ENCODE measurements at regions not wholly inside any gene's neighbourhood (a gene's known extent, or its start where the extent isn't known, plus 50 kb on each side); places are given as distances from the start of the nearest gene placed in this dataset.
A peak's percentile ranks its signal among the peaks of the same experiment; 100 is the strongest.

DNA sequence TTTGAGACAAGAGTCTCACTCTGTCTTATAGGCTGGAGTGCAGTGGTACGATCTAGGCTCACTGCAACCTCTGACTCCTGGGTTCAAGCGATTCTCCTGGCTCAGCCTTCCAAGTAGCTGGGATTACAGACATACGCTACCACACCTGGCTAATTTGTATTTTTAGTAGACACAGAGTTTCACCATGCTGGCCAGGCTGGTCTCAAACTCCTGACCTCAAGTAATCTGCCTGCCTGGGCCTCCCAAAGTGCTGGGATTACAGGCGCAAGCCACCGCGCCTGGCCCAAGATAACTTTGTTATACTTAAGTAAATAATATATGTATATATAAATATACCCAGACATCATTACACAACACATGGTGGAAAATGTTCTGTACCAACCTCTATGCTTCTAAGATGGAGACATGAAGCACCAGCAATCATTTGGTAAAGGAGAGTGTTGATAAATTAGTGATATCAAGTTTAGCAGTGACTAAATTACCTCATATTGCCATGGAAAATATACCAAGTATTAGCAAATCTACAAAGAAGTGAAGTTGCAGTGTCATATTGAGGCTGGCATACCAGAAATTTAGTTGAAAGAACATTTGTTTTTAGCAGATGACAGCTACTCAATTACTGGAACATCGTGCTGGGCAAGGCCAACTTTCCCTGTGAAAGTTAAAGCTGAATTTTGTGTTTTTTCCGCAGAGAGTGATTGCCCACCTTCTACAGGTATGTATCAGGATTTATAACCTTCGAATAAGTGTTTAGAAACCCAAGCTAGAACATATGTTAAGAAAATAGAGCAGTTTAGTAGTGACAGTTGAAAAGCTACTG is 177.7 kb downstream of the MYCN start:
- no peak overlapping the region for H3K9ac ChIP-seq (ENCODE audit: extremely low read depth, insufficient read length, low read length)
- H3K23me2 ChIP-seq (ENCODE audit: insufficient read length, low read depth, low read length, poor library complexity, severe bottlenecking), result no peaks in the 10 kb centered on the region
- H2BK12ac ChIP-seq (ENCODE audit: insufficient read length, low read depth, low read length), result no peak overlapping the region
- H3K9me3 ChIP-seq (ENCODE audit: control insufficient read depth, low read depth, low read length), result peaks cover 5% of the 10 kb centered on the region
- H4K5ac ChIP-seq (ENCODE audit: insufficient read length, low read depth, low read length), result no peak overlapping the region
- H2AFZ ChIP-seq (ENCODE audit: low read length), result no peak overlapping the region
- H4K8ac ChIP-seq (replicated peaks; ENCODE audit: insufficient read length, low read depth, low read length), result no peak overlapping the region
- H2BK120ac ChIP-seq (ENCODE audit: low read depth, low read length, poor library complexity, severe bottlenecking), result no peak overlapping the region
- H3T11ph ChIP-seq (ENCODE audit: low read length), result no peak overlapping the region
- Mint-ChIP-seq H3K4me1 (peaks cover 19 to 23% of the 10 kb centered on the region in 2 experiments), H3K9me3 (peaks cover 0 to 7% of the 10 kb centered on the region in 2 experiments; a peak in 3 of 5 replicates), H3K27me3 (ENCODE audit: low read depth) (no peaks in the 10 kb centered on the region), H3K27ac (peak overlapping the region in 1 of 3 experiments; percentile 29; a peak in 1 of 7 replicates), H3K36me3 (ENCODE audit: insufficient read depth in 1 of 3, low read depth in 3 of 3) (peaks cover 6 to 11% (median 9%) of the 10 kb centered on the region in 3 experiments; a peak in 5 of 7 replicates), H3K4me3 (no peak overlapping the region)
- H3K14ac ChIP-seq (ENCODE audit: insufficient read depth, low read length), result no peak overlapping the region
- no peaks in the 10 kb centered on the region for H3K79me2 ChIP-seq (ENCODE audit: insufficient read depth, low read length)
- no peaks in the 10 kb centered on the region for H4K20me1 ChIP-seq (ENCODE audit: control insufficient read depth, insufficient read depth, insufficient read length)
- no peak overlapping the region for H3K4me2 ChIP-seq (ENCODE audit: insufficient read depth, insufficient read length, low read length)
- no peak for DNase-seq
- no peak overlapping the region for H2BK20ac ChIP-seq (ENCODE audit: low read depth, low read length, poor library complexity, severe bottlenecking)
- no peak overlapping the region for H4K91ac ChIP-seq (ENCODE audit: insufficient read length, low read depth, low read length)
- H3K79me1 ChIP-seq (ENCODE audit: insufficient read depth, low read depth, low read length, poor library complexity, severe bottlenecking), result no peaks in the 10 kb centered on the region
- WGBS (ENCODE audit: extremely low coverage, insufficient read length, low lambda C conversion rate), result no CpG with 5 or more reads among the region's 9 CpGs
- no peak overlapping the region for H3K27ac ChIP-seq (ENCODE audit: insufficient read length, low read depth, low read length)
- TF ChIP-seq, protein P1, sequence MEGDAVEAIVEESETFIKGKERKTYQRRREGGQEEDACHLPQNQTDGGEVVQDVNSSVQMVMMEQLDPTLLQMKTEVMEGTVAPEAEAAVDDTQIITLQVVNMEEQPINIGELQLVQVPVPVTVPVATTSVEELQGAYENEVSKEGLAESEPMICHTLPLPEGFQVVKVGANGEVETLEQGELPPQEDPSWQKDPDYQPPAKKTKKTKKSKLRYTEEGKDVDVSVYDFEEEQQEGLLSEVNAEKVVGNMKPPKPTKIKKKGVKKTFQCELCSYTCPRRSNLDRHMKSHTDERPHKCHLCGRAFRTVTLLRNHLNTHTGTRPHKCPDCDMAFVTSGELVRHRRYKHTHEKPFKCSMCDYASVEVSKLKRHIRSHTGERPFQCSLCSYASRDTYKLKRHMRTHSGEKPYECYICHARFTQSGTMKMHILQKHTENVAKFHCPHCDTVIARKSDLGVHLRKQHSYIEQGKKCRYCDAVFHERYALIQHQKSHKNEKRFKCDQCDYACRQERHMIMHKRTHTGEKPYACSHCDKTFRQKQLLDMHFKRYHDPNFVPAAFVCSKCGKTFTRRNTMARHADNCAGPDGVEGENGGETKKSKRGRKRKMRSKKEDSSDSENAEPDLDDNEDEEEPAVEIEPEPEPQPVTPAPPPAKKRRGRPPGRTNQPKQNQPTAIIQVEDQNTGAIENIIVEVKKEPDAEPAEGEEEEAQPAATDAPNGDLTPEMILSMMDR (conservative IDR thresholded peaks at IDR 0.05), result no peak
- no peaks in the 10 kb centered on the region for H3K27me3 ChIP-seq (ENCODE audit: insufficient read depth, low read length)
- H3K4ac ChIP-seq (ENCODE audit: low read depth, low read length), result no peak overlapping the region
- H2BK15ac ChIP-seq (ENCODE audit: low read depth, low read length), result no peak overlapping the region
- no peaks in the 10 kb centered on the region for H3K4me1 ChIP-seq (ENCODE audit: insufficient read depth, low read length)
- H2AK5ac ChIP-seq (ENCODE audit: insufficient read length, low read length), result no peak overlapping the region
- no peak overlapping the region for H3K23ac ChIP-seq (ENCODE audit: insufficient read length, low read depth, low read length)
- H3K56ac ChIP-seq (ENCODE audit: insufficient read length, low read depth, low read length), result no peak overlapping the region
- no peak overlapping the region for H2BK5ac ChIP-seq (ENCODE audit: insufficient read length, low read length)
- no peak overlapping the region for H3K18ac ChIP-seq (ENCODE audit: insufficient read length, low read depth, low read length)

Measured in H9 (cell line).